ENCODE measurements at regions not wholly inside any gene's neighbourhood (a gene's known extent, or its start where the extent isn't known, plus 50 kb on each side); places are given as distances from the start of the nearest gene placed in this dataset.

DNA sequence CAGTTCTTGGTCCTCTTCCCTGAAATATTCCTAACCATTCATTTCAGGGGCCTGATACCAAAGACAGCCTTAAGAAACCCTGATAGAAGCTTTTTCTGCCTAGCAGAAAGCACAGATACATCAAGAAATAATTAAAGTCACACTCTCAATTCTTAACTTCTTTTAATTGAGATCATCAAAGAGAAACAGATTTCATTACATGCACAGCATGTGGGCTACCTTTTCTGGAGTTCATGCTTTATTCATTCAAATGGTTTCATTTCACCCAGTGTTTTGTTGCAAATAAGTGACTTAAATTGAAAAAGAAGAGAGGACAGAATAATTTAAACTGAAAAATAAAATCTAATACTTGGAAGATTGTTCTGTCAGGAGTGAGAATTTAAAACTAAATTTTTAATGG, 192.6 kb upstream of the GGTLC1 start:
- DNase-seq (ENCODE audit: low read depth), result no peak

- no peak for DNase-seq (ENCODE audit: low read depth)
These were observed 180.7 kb upstream of the GGTLC1 start for GRCh38 chr20:24169256-24169655.

GRCh38 chr20:24166412-24166811, 177.8 kb upstream of the GGTLC1 start:
- no peak for DNase-seq (ENCODE audit: low read depth)

DNA sequence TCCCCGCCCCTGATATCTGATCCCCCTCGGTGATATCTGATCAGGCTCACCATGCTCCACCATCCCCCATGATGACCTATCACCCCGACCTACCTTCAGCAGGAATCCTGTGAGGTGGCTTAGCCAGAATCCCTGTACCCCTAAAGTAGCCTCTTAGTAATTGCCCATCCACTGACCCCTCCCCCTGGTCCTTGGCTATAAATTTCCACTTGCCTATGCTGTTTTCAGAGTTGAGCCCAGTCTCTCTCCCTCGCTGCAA, 177.5 kb upstream of the GGTLC1 start:
- no peak for DNase-seq (ENCODE audit: low read depth)

DNA sequence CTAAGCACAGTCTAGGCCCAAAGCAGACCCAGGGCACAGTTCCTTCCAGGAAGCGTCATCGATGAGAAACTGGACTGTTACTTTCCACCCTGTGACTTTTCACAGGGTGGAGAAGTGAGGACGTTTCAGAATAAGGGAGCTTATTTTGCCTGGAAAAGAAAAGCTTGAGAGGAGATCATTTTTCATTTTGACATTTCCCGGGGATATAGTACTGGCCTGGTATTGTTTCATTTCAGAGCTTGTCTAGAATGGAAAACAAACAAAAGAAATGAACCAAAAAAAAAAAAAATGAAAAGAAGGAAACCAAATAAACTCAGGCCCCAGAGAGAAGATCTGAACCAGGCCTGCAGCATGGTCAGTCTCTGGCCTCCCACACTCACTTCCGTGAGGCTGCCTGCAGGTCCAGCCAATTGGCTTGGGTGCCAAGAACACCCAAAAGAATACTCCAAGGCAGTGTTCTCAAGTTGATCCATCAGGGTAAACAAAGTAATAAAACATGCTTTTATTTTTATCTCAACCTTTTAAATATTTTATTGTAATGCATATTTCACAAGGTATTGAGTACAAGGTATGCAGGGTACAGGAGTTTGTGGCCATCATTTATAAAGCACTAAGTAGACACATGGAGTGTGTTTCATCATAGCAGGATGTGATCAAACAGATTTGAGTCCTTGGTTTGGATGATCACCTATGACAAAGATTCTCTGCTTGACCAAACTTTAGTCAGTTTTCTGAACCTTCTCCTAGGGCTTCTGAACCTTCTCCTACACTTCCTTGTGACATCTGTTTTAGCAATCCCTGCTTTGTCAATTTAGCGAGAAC, 176.9 kb upstream of the GGTLC1 start:
- no peak for DNase-seq (ENCODE audit: low read depth)

DNA sequence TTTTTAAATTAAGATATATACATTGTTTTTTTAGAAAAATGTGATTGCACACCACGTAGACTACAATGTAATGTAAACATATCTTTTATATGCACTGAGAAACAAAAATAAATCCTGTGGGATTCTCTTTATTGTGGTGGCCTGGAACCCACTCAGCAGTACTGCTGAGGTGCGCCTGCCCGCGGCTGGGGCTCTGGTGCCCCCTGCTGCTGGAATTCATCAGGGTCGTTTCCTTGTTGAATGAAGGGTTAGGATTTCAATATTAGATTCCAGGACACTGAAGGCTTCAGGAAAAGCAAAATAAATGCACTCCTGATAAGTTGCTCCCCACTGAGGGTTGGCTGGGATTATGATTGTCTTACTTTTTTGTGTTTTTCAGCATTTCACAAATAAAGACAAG, 175.8 kb upstream of the GGTLC1 start:
- no peak for DNase-seq (ENCODE audit: low read depth)

DNA sequence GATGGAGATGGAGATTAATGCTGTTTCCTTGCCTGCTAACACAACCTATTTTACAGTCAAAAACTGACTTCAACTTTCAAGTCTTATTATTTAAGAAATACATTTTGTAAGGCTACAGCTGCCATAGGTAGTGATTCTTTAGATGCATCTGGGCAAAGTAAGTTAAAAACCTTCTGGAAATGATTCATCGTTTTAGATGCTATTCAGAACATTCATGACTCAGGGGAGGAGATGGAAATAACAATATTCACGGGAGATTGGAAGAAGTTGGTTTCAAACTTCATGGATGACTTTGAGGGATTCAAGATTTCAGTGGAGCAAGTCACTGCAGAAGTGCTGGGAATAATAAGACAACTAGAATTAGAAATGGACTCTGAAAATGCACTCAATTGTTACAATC, 174.9 kb upstream of the GGTLC1 start:
- no peak for DNase-seq (ENCODE audit: low read depth)

GRCh38 chr20:24160563-24161281, 172.1 kb upstream of the GGTLC1 start:
- peak; percentile 47 for DNase-seq (ENCODE audit: low read depth)

GRCh38 chr20:24158281-24158680, 169.7 kb upstream of the GGTLC1 start:
- no peak for DNase-seq (ENCODE audit: low read depth)

- DNase-seq (ENCODE audit: low read depth), result no peak
These were observed 168.6 kb upstream of the GGTLC1 start for GRCh38 chr20:24157213-24157612.

GRCh38 chr20:24153101-24154040, 164.8 kb upstream of the GGTLC1 start:
- DNase-seq (ENCODE audit: low read depth), result no peak

GRCh38 chr20:24151621-24152294, 163.2 kb upstream of the GGTLC1 start:
- no peak for DNase-seq (ENCODE audit: low read depth)

- DNase-seq (ENCODE audit: low read depth), result no peak
These were observed 161.8 kb upstream of the GGTLC1 start for GRCh38 chr20:24150406-24150805.

GRCh38 chr20:24149881-24150307, 161.3 kb upstream of the GGTLC1 start:
- DNase-seq (ENCODE audit: low read depth), result no peak

DNA sequence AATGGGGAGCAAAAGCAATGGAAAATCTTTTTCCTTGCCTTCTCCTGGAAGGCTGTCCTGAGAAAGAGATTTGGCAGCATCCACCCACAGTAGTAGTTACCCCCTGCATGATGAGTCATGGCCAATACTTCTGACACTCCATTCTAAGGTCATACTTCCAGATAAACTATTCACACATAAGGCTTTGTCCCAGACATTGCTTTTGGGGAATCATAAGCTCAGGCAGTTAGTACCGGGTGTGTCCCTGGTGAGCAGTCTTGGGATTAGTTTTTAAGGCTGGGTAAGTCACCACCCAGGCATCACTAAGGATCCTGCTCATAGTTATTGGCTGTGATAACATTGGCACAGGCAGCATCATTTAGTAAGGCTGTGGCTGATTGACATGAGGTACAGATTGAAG, 160.6 kb upstream of the GGTLC1 start:
- DNase-seq (ENCODE audit: low read depth), result no peak

GRCh38 chr20:24148372-24148771, 159.8 kb upstream of the GGTLC1 start:
- DNase-seq (ENCODE audit: low read depth), result no peak

- no peak for DNase-seq (ENCODE audit: low read depth)
These were observed 159.4 kb upstream of the GGTLC1 start for GRCh38 chr20:24147961-24148360.

DNA sequence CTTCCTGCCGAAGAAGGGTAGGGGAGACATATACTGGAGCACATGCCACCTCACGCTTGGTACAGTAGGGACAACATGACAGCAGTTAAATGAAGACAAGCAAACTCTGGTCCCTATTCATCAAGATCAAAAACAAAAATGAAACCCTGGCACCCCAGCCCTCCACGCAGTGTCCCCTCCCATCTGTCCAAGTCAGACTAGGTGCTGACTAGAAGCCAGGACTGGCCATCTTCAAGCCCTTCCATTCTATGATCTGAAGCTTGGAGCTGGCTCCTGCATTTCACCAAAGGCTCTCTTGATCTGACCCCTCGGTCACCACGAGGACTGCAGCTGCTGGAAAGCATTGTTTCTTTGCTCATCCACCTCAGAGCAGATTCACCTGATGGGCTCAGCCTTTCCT, 158.9 kb upstream of the GGTLC1 start:
- DNase-seq (ENCODE audit: low read depth), result no peak

DNA sequence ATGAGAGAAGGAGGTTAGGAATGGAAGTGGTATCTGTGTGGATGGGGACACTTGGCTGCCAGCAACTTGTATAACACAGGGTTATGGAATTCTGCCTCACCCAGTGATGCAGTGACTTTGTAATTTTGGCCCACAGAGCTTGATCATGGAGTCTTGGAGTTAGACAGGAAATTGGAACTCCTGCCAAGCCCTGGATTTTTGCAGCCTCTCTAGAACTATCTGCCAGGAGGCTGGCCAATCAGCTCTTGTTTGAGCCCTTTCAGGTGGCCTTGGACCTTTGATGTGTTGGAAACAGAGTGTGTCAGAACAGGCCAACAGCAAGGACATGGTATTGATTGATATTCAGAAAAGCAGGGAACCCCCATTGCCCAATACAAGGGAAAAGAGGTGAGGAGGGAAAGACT, 157.7 kb upstream of the GGTLC1 start:
- peak; percentile 13 for DNase-seq (ENCODE audit: low read depth)

DNA sequence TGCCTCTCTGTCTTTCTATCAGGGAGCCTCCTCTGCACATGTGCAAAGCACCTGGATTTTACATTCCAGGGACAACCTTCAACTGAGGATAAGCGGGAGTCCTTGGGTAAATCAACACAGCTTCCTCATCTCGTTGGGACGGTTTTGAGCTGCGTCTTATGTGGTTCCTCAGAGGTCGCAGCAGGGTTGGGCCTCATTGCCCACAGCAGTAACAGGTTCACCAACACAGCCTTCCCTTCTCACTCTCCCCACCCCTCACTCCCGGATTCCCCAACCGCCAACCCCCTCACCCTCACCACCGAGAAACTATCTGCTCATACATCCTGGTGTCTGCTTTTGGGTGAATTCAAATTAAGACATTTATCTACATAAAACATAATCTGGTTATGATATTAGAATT, 155.8 kb upstream of the GGTLC1 start:
- DNase-seq (ENCODE audit: low read depth), result no peak

- no peak for DNase-seq (ENCODE audit: low read depth)
These were observed 152.5 kb upstream of the GGTLC1 start for GRCh38 chr20:24141111-24141510.

- DNase-seq (ENCODE audit: low read depth), result no peak
These were observed 151.3 kb upstream of the GGTLC1 start for GRCh38 chr20:24139846-24140245.

Measured in EH (cell line).